ENCODE measurements at regions not wholly inside any gene's neighbourhood (a gene's known extent, or its start where the extent isn't known, plus 50 kb on each side); places are given as distances from the start of the nearest gene placed in this dataset.

DNA sequence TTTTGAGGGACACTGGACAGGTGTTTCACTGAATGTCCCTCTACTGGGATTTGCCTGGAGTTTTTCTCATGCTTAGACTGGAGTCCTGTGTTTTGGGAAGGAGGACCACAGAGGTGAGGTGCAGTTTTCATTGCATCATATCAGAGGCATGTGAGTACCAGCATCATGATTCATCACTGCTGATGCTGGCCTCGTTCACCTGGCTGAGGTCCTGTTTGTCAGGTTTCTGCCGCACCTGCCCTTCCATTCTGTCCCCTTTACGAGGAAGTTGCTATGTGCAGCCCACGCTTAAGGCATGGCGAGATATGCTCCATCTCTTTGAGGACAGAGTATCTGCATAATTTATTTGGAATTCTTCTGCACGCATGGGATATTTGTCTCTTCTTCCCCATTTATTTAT is 162.1 kb downstream of the TENT4A start:
- Histone ChIP-seq H2AK5ac (ENCODE audit: insufficient read length, low read length) (no peak overlapping the region), H3K56ac (ENCODE audit: insufficient read length, low read depth, low read length) (no peak overlapping the region), H3K14ac (ENCODE audit: insufficient read depth, low read length) (no peak overlapping the region; the same call in 1 of the 2 replicates), H3K9ac (ENCODE audit: extremely low read depth, insufficient read length, low read length) (no peak overlapping the region), H3K18ac (ENCODE audit: insufficient read length, low read depth, low read length) (no peak overlapping the region), H3K27ac (ENCODE audit: insufficient read length, low read depth, low read length) (no peak overlapping the region), H3K4ac (ENCODE audit: low read depth, low read length) (no peak overlapping the region), H3K4me2 (ENCODE audit: insufficient read depth, insufficient read length, low read length) (no peak overlapping the region), H2BK20ac (ENCODE audit: low read depth, low read length, poor library complexity, severe bottlenecking) (no peak overlapping the region), H2BK5ac (ENCODE audit: insufficient read length, low read length) (no peak overlapping the region), H3T11ph (ENCODE audit: low read length) (no peak overlapping the region), H3K23ac (ENCODE audit: insufficient read length, low read depth, low read length) (no peak overlapping the region), H4K8ac (replicated peaks; ENCODE audit: insufficient read length, low read depth, low read length) (no peak overlapping the region), H3K23me2 (ENCODE audit: insufficient read length, low read depth, low read length, poor library complexity, severe bottlenecking) (no peaks in the 10 kb centered on the region), H2AFZ (ENCODE audit: low read length) (no peak overlapping the region), H4K5ac (ENCODE audit: insufficient read length, low read depth, low read length) (no peak overlapping the region), H4K20me1 (ENCODE audit: control insufficient read depth, insufficient read depth, insufficient read length) (no peaks in the 10 kb centered on the region), H3K4me1 (ENCODE audit: insufficient read depth, low read length) (no peaks in the 10 kb centered on the region), H2BK12ac (ENCODE audit: insufficient read length, low read depth, low read length) (no peak overlapping the region), H4K91ac (ENCODE audit: insufficient read length, low read depth, low read length) (no peak overlapping the region), H2BK15ac (ENCODE audit: low read depth, low read length) (no peak overlapping the region), H3K79me1 (ENCODE audit: insufficient read depth, low read depth, low read length, poor library complexity, severe bottlenecking) (no peaks in the 10 kb centered on the region), H2BK120ac (ENCODE audit: low read depth, low read length, poor library complexity, severe bottlenecking) (no peak overlapping the region), H3K27me3 (ENCODE audit: insufficient read depth, low read length) (no peaks in the 10 kb centered on the region), H3K79me2 (ENCODE audit: insufficient read depth, low read length) (no peaks in the 10 kb centered on the region), H3K9me3 (ENCODE audit: control insufficient read depth, low read depth, low read length) (no peaks in the 10 kb centered on the region)
- Mint-ChIP-seq H3K27me3 (ENCODE audit: low read depth) (peaks cover 9% of the 10 kb centered on the region), H3K4me1 (no peaks in the 10 kb centered on the region), H3K9me3 (no peaks in the 10 kb centered on the region), H3K27ac (no peak overlapping the region), H3K4me3 (no peak overlapping the region), H3K36me3 (ENCODE audit: insufficient read depth in 1 of 3, low read depth in 3 of 3) (no peaks in the 10 kb centered on the region)
- TF ChIP-seq, protein P1, sequence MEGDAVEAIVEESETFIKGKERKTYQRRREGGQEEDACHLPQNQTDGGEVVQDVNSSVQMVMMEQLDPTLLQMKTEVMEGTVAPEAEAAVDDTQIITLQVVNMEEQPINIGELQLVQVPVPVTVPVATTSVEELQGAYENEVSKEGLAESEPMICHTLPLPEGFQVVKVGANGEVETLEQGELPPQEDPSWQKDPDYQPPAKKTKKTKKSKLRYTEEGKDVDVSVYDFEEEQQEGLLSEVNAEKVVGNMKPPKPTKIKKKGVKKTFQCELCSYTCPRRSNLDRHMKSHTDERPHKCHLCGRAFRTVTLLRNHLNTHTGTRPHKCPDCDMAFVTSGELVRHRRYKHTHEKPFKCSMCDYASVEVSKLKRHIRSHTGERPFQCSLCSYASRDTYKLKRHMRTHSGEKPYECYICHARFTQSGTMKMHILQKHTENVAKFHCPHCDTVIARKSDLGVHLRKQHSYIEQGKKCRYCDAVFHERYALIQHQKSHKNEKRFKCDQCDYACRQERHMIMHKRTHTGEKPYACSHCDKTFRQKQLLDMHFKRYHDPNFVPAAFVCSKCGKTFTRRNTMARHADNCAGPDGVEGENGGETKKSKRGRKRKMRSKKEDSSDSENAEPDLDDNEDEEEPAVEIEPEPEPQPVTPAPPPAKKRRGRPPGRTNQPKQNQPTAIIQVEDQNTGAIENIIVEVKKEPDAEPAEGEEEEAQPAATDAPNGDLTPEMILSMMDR (conservative IDR thresholded peaks at IDR 0.05) = no peak
- no CpG with 5 or more reads among the region's 6 CpGs for WGBS (ENCODE audit: extremely low coverage, insufficient read length, low lambda C conversion rate)
- DNase-seq = no peak

Measured in H9 (cell line).